T-helper 1 cell (primary cell): ENCODE measurements at regions not wholly inside any gene's neighbourhood (a gene's known extent, or its start where the extent isn't known, plus 50 kb on each side); places are given as distances from the start of the nearest gene placed in this dataset.

Source experiments
- DNase-seq, 5 donors: peaks; one replicate each; pipeline ENCODE4 v3.0.0-alpha.2; 2012 to 2020

- no peak for DNase-seq
Measured at GRCh38 chrX:39616098-39616729, 481.5 kb downstream of the BCOR start.

GRCh38 chrX:39616731-39617130 is 481.0 kb downstream of the BCOR start:
- DNase-seq, result no peak

GRCh38 chrX:39618178-39618577 is 479.6 kb downstream of the BCOR start:
- no peak for DNase-seq

- no peak for DNase-seq
Measured at GRCh38 chrX:39619182-39620009, 478.4 kb downstream of the BCOR start.

- no peak for DNase-seq
Measured at GRCh38 chrX:39624166-39624565, 473.6 kb downstream of the BCOR start.

GRCh38 chrX:39625810-39626209 is 471.9 kb downstream of the BCOR start:
- no peak for DNase-seq

- no peak for DNase-seq
Measured at GRCh38 chrX:39626749-39627148, 471.0 kb downstream of the BCOR start.

GRCh38 chrX:39627257-39627656 is 470.5 kb downstream of the BCOR start:
- DNase-seq, result no peak

GRCh38 chrX:39629001-39629400 is 468.8 kb downstream of the BCOR start:
- no peak for DNase-seq

GRCh38 chrX:39630344-39630743 is 467.4 kb downstream of the BCOR start:
- DNase-seq, result no peak

- no peak for DNase-seq
Measured at GRCh38 chrX:39631276-39632229, 466.2 kb downstream of the BCOR start.

GRCh38 chrX:39633293-39633692 is 464.5 kb downstream of the BCOR start:
- DNase-seq, result no peak

- DNase-seq, result no peak
Measured at GRCh38 chrX:39636481-39636880, 461.3 kb downstream of the BCOR start.

- DNase-seq, result no peak
Measured at GRCh38 chrX:39638526-39638925, 459.2 kb downstream of the BCOR start.

GRCh38 chrX:39639871-39640270 is 457.9 kb downstream of the BCOR start:
- DNase-seq, result no peak

GRCh38 chrX:39640866-39641265 is 456.9 kb downstream of the BCOR start:
- no peak for DNase-seq

- no peak for DNase-seq
Measured at GRCh38 chrX:39642071-39642470, 455.7 kb downstream of the BCOR start.

GRCh38 chrX:39643550-39643949 is 454.2 kb downstream of the BCOR start:
- DNase-seq, result no peak

- DNase-seq, result peak in 1 of 5 donors; percentile 12
Measured at GRCh38 chrX:39645178-39645895, 452.4 kb downstream of the BCOR start.

- DNase-seq, result no peak
Measured at GRCh38 chrX:39648548-39649254, 449.1 kb downstream of the BCOR start.

GRCh38 chrX:39650768-39651347 is 446.9 kb downstream of the BCOR start:
- DNase-seq, result no peak
